Heart left ventricle (tissue), 16 donors: ENCODE measurements at regions not wholly inside any gene's neighbourhood (a gene's known extent, or its start where the extent isn't known, plus 50 kb on each side); places are given as distances from the start of the nearest gene placed in this dataset.
A peak's percentile ranks its signal among the peaks of the same experiment; 100 is the strongest.

Source experiments
- ATAC-seq, 4 donors: fragments of 200-7000 bp; cut with Tn5 transposase; one replicate each; pipeline ENCODE4 v1.9.1; 2020 to 2022; ENCODE audit warnings: moderate library complexity in 4 of 4, mild to moderate bottlenecking in 3 of 4, moderate number of reproducible peaks in 1 of 4
- DNase-seq, 5 donors: peaks; one replicate each; pipeline ENCODE4 v3.0.0-alpha.2; 2020
- H3K27ac ChIP-seq, 12 donors: fragments of 200-600 bp; sonication (generic) in 4 of 12; one replicate each; pipeline versions ENCODE4 v1.5.0 to v1.8.0; 2016 to 2022; ENCODE audit warnings: mild to moderate bottlenecking in 2 of 12
- H3K27me3 ChIP-seq, 9 donors: fragments of 200-600 bp; sonication (generic) in 2 of 9; one replicate each; pipeline versions ENCODE4 v1.5.1 to v1.8.0; 2016 to 2022; ENCODE audit warnings: mild to moderate bottlenecking in 3 of 9
- H3K36me3 ChIP-seq, 9 donors: fragments of 200-600 bp; sonication (generic) in 2 of 9; one replicate each; pipeline versions ENCODE4 v1.5.0 to v1.8.0; 2018 to 2022; ENCODE audit warnings: mild to moderate bottlenecking in 2 of 9
- H3K4me1 ChIP-seq, 12 donors: fragments of 200-600 bp; sonication (generic) in 4 of 12; one replicate each; pipeline versions ENCODE4 v1.5.0 to v1.8.0; 2016 to 2022; ENCODE audit warnings: mild to moderate bottlenecking in 3 of 12
- H3K4me3 ChIP-seq, 12 donors: fragments of 200-600 bp; sonication (generic) in 4 of 12; one replicate each; pipeline versions ENCODE4 v1.5.0 to v1.8.0; 2017 to 2022; ENCODE audit warnings: mild to moderate bottlenecking in 9 of 12, moderate library complexity in 4 of 12
- H3K9me3 ChIP-seq, 12 donors: fragments of 200-600 bp; sonication (generic) in 4 of 12; one replicate each; pipeline versions ENCODE4 v1.5.0 to v1.8.0; 2016 to 2022; ENCODE audit warnings: mild to moderate bottlenecking in 1 of 12
- POLR2A ChIP-seq, 2 donors: fragments of 450-650 bp; IDR thresholded peaks; one replicate each; pipeline ENCODE4 v1.6.1; 2017; ENCODE audit warnings: antibody characterized with exemption in 2 of 2, mild to moderate bottlenecking in 2 of 2, moderate library complexity in 2 of 2
- WGBS, 4 donors: extraction: QIAGEN DNeasy Blood & Tissue Kit in 2 of 4; methylation state at CpG; one replicate each; pipeline versions ENCODE4 v1.1.5 to v1.1.7; 2013 to 2018; 5-methylcytosine and 5-hydroxymethylcytosine counted together
- intact Hi-C, 10 donors: fragments of 100-400 bp; cut with DNase I; formaldehyde crosslinking; loops; one replicate each; pipeline versions ENCODE4 v1.11.1 to v1.14.2; 2022
- TF ChIP-seq, protein P1 (sequence below), 12 donors: fragments of 200-600 bp; sonication (generic) in 4 of 12; IDR thresholded peaks; one replicate each; pipeline versions ENCODE4 v1.5.0 to v1.8.0; 2018 to 2022; ENCODE audit warnings: antibody characterized with exemption in 12 of 12, mild to moderate bottlenecking in 5 of 12
- donor health status: ischemic (EF 13 %, LVEDD 7.1; RV severe dilation, severe dysfunction).
- donor health status: healthy with polysubstance abuse.
- donor health status: DM: no; HTN: yes; CAD: no.
- donor health status: DM: no; HTN: no; CAD: no.
- donor health status: ischemic (EF 25% LVEDD 6.9; RV normal size, moderate dysfunction).
- donor health status: ischemic (EF 25% LVEDD 5.7; RV mildly dilated, moderate dysfunction).
- donor health status: healthy.
- donor health status: DM: yes; HTN: yes; CAD: no.
- donor health status: ischemic (EF 35%, LVEDD 5.7; RV mildly dilated, moderate dysfunction).
- donor health status: nonischemic (EF 11% LVEDD 7.7; RV severe dilation, severe dysfunction).
- donor health status: DM: yes; HTN: yes; CAD: no.
- donor health status: PGD.
- donor health status: ischemic (EF 29% LVEDD 5.4; RV normal size, mild dysfunction).
- donor health status: nonischemic (EF 23%, LVEDD 6.1; RV moderate dilation, normal function).

DNA sequence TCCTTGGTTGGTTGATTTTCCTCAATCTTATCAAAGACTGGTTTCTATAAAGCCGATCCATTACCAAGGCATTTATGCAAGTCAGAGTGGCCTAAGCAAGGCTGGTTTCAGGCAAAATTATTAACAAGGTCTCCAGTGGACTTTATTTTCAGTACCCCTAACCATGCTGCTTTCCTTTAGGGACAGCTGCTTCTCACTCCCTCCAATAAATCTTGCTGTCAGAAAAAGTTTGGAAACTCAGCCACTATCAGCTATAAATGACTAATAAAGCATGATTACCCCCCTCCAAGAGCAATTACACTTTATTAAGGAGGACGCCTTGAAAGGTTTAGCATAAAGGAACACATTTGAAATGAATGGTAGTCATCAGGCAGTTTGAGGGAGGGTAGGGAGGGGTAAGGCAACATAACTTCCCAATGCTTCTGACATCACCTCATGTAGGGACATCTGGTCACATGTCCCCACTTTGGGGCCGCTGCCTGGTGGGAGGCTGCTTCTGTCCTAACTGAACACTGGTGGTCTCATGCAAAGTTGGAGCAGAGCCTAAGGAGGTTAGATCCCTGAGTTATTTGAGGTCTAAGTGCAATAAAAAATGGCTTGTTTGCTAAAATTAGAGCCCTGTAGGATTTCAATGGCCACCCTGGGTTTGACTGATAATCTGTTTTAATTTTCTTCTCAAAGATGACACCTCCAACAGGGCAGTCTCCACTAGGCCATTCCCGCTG lies 58.0 kb upstream of the TMEM178A start:
- Histone ChIP-seq H3K9me3 (no peaks in the 10 kb centered on the region), H3K4me3 (no peak overlapping the region), H3K36me3 (no peaks in the 10 kb centered on the region), H3K27me3 (no peaks in the 10 kb centered on the region), H3K4me1 (peaks cover 0 to 28% (median 10%) of the 10 kb centered on the region in 12 donors), H3K27ac (peak overlapping the region in 8 of 12 donors; percentile 8 to 78 (median 64))
- no peak for DNase-seq
- intact Hi-C loops, result no loop called here
- no peak for TF ChIP-seq POLR2A (IDR thresholded peaks at IDR 0.05)
- TF ChIP-seq, protein P1, sequence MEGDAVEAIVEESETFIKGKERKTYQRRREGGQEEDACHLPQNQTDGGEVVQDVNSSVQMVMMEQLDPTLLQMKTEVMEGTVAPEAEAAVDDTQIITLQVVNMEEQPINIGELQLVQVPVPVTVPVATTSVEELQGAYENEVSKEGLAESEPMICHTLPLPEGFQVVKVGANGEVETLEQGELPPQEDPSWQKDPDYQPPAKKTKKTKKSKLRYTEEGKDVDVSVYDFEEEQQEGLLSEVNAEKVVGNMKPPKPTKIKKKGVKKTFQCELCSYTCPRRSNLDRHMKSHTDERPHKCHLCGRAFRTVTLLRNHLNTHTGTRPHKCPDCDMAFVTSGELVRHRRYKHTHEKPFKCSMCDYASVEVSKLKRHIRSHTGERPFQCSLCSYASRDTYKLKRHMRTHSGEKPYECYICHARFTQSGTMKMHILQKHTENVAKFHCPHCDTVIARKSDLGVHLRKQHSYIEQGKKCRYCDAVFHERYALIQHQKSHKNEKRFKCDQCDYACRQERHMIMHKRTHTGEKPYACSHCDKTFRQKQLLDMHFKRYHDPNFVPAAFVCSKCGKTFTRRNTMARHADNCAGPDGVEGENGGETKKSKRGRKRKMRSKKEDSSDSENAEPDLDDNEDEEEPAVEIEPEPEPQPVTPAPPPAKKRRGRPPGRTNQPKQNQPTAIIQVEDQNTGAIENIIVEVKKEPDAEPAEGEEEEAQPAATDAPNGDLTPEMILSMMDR (IDR thresholded peaks at IDR 0.05), result no peak
- ATAC-seq, result no peak
- 89 to 93% (median 91%) methylated on average over 3 to 4 of the region's 4 CpGs for WGBS, 4 donors

DNA sequence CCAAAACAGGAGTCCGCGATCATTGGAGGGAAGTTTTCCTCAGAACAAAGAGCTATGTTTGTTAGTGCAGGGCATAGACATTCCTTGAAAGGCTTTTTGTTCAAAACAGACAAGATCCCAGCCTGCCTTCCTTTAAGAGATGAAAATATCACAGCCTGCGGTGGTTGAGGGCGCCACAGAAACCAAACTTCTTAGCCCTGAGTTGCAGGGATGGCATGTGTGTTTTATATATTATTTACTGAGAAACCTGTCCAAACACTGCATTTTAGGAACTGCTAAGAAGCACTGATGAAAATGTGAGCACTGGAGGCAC lies 57.5 kb upstream of the TMEM178A start:
- H3K27me3 ChIP-seq, result no peaks in the 10 kb centered on the region
- ATAC-seq (no peak), DNase-seq (no peak)
- H3K4me1 ChIP-seq, result peaks cover 0 to 28% (median 10%) of the 10 kb centered on the region in 12 donors
- 85 to 93% (median 88%) methylated on average over 4 of the region's 4 CpGs for WGBS, 4 donors
- no peak for TF ChIP-seq POLR2A (IDR thresholded peaks at IDR 0.05)
- no peak overlapping the region for H3K4me3 ChIP-seq
- no peaks in the 10 kb centered on the region for H3K9me3 ChIP-seq
- peak overlapping the region in 9 of 12 donors; percentile 8 to 78 (median 63) for H3K27ac ChIP-seq
- no peaks in the 10 kb centered on the region for H3K36me3 ChIP-seq
- intact Hi-C loops, result no loop called here

DNA sequence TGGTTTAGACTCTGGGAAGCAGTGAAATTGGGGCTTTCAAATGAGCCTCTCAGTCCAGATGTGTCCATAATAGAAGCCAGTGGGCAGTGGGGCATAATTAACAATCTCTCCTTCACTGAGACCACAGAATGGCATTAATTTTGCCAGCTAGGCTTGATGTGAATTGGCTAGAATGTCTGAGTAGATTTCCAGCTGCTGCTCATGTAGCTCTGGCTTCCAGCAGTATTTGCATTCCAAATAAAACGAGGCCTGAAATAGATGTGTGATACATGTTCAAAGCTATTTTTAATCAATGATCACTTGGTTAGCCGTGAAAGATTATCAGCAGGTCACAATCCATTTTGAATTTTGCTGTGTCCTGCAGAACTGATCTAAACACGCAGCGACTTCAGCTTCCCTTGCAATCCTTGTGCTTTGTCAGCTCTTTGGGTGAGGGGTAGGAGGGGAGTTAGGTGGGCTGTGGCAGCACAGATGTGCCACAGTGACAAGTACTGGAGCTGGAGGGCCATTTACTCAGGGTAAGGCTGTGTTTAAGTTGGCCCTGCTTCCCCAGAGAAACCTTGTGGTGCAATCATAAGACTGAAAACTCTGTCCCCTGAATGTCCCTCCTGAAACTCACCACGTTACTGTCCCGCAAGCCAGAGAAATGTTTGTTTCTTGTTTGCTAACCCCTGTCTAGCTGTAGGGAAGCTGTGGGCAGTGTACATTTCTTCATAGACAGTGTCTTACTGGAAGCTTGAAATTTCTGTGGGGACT lies 56.9 kb upstream of the TMEM178A start:
- DNase-seq (no peak), ATAC-seq (peak; percentile 57 to 84 (median 70))
- intact Hi-C loops, result no loop called here
- Histone ChIP-seq H3K27ac (peak overlapping the region in 11 of 12 donors; percentile 8 to 78 (median 59)), H3K9me3 (no peaks in the 10 kb centered on the region), H3K4me3 (no peak overlapping the region), H3K36me3 (no peaks in the 10 kb centered on the region), H3K27me3 (no peaks in the 10 kb centered on the region), H3K4me1 (peaks cover 0 to 28% (median 10%) of the 10 kb centered on the region in 12 donors)
- 26 to 30% (median 27%) methylated on average over 6 of the region's 6 CpGs for WGBS, 4 donors
- TF ChIP-seq, protein P1 (IDR thresholded peaks at IDR 0.05), result no peak
- no peak for TF ChIP-seq POLR2A (IDR thresholded peaks at IDR 0.05)

DNA sequence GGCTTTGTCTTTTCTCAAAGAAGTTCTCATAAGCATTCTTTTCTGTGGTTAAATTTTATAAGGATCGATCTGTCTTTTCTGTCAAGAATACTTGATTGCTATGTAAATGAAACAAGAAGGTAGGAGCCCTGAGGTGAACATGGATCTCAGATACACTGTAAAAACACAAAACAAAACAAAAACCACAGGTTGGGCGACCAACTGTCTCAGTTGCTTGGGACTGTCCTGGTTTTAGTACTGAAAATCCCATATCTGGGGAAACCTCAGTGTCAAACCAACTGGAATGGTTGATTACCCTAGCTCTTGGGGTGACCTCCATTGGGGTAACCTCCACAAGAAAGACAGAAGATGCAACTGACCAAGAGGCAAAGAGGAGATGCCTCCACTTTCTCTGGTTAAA lies 55.8 kb upstream of the TMEM178A start:
- Histone ChIP-seq H3K27me3 (no peaks in the 10 kb centered on the region), H3K36me3 (no peaks in the 10 kb centered on the region), H3K4me1 (peaks cover 0 to 23% (median 10%) of the 10 kb centered on the region in 12 donors), H3K27ac (no peak overlapping the region), H3K9me3 (peaks cover 0 to 3% (median 0%) of the 10 kb centered on the region in 12 donors), H3K4me3 (no peak overlapping the region)
- DNase-seq, result no peak
- TF ChIP-seq, protein P1 (IDR thresholded peaks at IDR 0.05), result no peak
- no peak for TF ChIP-seq POLR2A (IDR thresholded peaks at IDR 0.05)
- intact Hi-C loops, result no loop called here
- no peak for ATAC-seq
- 94 to 99% (median 95%) methylated on average over 2 of the region's 2 CpGs for WGBS, 4 donors
